Islet precursor cell (in vitro differentiated cells): ENCODE measurements at regions not wholly inside any gene's neighbourhood (a gene's known extent, or its start where the extent isn't known, plus 50 kb on each side); places are given as distances from the start of the nearest gene placed in this dataset.
A peak's percentile ranks its signal among the peaks of the same experiment; 100 is the strongest.

Experiments
- DNase-seq: peaks from one replicate; pipeline ENCODE4 v3.0.0-alpha.2; 2018

GRCh38 chr15:69628256-69629093, 175.9 kb downstream of the RPLP1 start:
- DNase-seq: peak; percentile 17

GRCh38 chr15:69629631-69630161, 177.1 kb downstream of the RPLP1 start:
- peak; percentile 27 for DNase-seq

GRCh38 chr15:69631005-69631404, 178.4 kb downstream of the RPLP1 start:
- peak; percentile 22 for DNase-seq

- DNase-seq: peak; percentile 46
These were observed 179.4 kb downstream of the RPLP1 start for GRCh38 chr15:69631978-69632377.

- DNase-seq: no peak
These were observed 182.2 kb downstream of the RPLP1 start for GRCh38 chr15:69634860-69635259.

GRCh38 chr15:69636169-69636915, 183.7 kb downstream of the RPLP1 start:
- peak; percentile 25 for DNase-seq

GRCh38 chr15:69637818-69638217, 185.2 kb downstream of the RPLP1 start:
- DNase-seq: peak; percentile 15

- peak; percentile 23 for DNase-seq
These were observed 190.9 kb downstream of the RPLP1 start for GRCh38 chr15:69643476-69643875.

- no peak for DNase-seq
These were observed 191.4 kb downstream of the RPLP1 start for GRCh38 chr15:69643971-69644370.

GRCh38 chr15:69644876-69645275, 192.3 kb downstream of the RPLP1 start:
- no peak for DNase-seq

GRCh38 chr15:69647142-69647513, 194.5 kb downstream of the RPLP1 start:
- peak; percentile 43 for DNase-seq

- peak; percentile 65 for DNase-seq
These were observed 195.6 kb downstream of the RPLP1 start for GRCh38 chr15:69648212-69648611.

- DNase-seq: peak; percentile 82
These were observed 196.4 kb downstream of the RPLP1 start for GRCh38 chr15:69648775-69649735.

GRCh38 chr15:69652293-69652692, 199.7 kb downstream of the RPLP1 start:
- no peak for DNase-seq

GRCh38 chr15:69652751-69653305, 200.2 kb downstream of the RPLP1 start:
- no peak for DNase-seq

GRCh38 chr15:69653306-69653705, 200.7 kb downstream of the RPLP1 start:
- DNase-seq: peak; percentile 24

GRCh38 chr15:69653846-69654245, 201.2 kb downstream of the RPLP1 start:
- peak; percentile 35 for DNase-seq

- peak; percentile 4 for DNase-seq
These were observed 203.8 kb downstream of the RPLP1 start for GRCh38 chr15:69656271-69657030.

- peak; percentile 25 for DNase-seq
These were observed 205.0 kb downstream of the RPLP1 start for GRCh38 chr15:69657626-69658025.

GRCh38 chr15:69658411-69658945, 205.9 kb downstream of the RPLP1 start:
- peak; percentile 38 for DNase-seq

- peak; percentile 65 for DNase-seq
These were observed 206.9 kb downstream of the RPLP1 start for GRCh38 chr15:69659454-69660050.
